ENCODE measurements at regions not wholly inside any gene's neighbourhood (a gene's known extent, or its start where the extent isn't known, plus 50 kb on each side); places are given as distances from the start of the nearest gene placed in this dataset.

DNA sequence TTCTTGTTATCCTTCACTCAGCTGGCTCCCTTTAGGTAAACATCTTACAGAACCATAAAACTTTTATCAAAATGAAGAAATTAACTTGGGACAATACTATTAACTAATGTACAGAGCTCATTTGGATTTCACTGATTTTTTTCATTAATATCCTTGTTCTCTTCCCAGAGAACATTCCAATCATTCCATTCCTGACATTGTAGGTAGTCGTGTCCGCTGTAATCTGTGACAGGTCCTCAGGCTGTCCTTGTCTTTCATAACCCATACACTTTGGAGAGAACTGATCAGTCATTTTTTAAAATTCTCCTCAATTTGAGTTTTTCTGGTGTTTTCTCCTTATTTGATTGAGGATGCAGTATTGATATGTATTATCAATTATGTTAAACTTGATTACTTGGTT, 916.8 kb downstream of the GALC start:
- no peak overlapping the region for H3K27ac ChIP-seq (replicated peaks in 1 of 4)
- no peak overlapping the region for H3K4me3 ChIP-seq
- WGBS = 70% methylated on average over 2 of the region's 2 CpGs
- H3K36me3 ChIP-seq = no peaks in the 10 kb centered on the region
- no peaks in the 10 kb centered on the region for H3K9me3 ChIP-seq
- no peak for DNase-seq (ENCODE audit: extremely low spot score)
- H3K4me1 ChIP-seq = no peaks in the 10 kb centered on the region
- TF ChIP-seq, protein P1, sequence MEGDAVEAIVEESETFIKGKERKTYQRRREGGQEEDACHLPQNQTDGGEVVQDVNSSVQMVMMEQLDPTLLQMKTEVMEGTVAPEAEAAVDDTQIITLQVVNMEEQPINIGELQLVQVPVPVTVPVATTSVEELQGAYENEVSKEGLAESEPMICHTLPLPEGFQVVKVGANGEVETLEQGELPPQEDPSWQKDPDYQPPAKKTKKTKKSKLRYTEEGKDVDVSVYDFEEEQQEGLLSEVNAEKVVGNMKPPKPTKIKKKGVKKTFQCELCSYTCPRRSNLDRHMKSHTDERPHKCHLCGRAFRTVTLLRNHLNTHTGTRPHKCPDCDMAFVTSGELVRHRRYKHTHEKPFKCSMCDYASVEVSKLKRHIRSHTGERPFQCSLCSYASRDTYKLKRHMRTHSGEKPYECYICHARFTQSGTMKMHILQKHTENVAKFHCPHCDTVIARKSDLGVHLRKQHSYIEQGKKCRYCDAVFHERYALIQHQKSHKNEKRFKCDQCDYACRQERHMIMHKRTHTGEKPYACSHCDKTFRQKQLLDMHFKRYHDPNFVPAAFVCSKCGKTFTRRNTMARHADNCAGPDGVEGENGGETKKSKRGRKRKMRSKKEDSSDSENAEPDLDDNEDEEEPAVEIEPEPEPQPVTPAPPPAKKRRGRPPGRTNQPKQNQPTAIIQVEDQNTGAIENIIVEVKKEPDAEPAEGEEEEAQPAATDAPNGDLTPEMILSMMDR (IDR thresholded peaks at IDR 0.05) = no peak
- no peaks in the 10 kb centered on the region for H3K27me3 ChIP-seq
- intact Hi-C loops (cut with DNase I) = no loop called here

DNA sequence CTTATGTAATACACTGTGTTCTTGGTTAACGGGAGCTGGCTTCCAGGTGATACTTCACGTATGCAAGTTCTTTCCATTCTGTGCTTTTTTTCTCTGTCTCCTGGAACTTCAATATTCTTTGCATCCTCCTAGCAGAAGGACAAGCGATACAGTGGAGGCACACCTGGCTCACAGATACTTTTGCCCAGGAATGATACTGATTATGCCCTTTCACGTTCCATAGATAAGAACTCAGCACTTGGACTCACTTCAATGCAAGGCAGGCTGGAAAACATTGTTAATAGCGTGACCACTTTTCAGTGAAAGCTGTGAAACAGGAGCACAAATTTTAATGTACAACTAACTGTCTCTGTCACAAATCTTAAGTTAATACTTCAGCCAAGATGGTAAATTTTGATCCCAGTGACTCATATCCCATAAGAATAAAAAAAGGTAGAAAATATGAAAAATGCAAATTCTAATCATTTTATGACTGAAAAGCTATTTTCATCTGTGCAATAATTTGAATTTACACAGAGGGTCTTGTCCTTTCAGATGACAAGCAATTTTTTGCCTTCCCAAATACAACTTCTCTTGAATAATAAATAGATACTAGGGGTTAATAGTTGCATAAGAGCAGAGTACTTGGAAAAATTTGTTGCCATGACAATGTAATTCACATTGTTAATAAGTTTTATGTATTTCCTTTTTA, 919.0 kb downstream of the GALC start:
- no peak overlapping the region for H3K27ac ChIP-seq (replicated peaks in 1 of 4)
- no peak overlapping the region for H3K4me3 ChIP-seq
- H3K4me1 ChIP-seq = no peaks in the 10 kb centered on the region
- H3K36me3 ChIP-seq = no peaks in the 10 kb centered on the region
- no peaks in the 10 kb centered on the region for H3K27me3 ChIP-seq
- WGBS = 84% methylated on average over 5 of the region's 5 CpGs
- H3K9me3 ChIP-seq = no peaks in the 10 kb centered on the region
- DNase-seq (ENCODE audit: extremely low spot score) = no peak
- TF ChIP-seq, protein P1 (IDR thresholded peaks at IDR 0.05) = no peak
- TF ChIP-seq POLR2AphosphoS5 (IDR thresholded peaks at IDR 0.05) = no peak
- no peak for TF ChIP-seq POLR2A (IDR thresholded peaks at IDR 0.05; ENCODE audit: low read depth)
- no peak for TF ChIP-seq EP300 (IDR thresholded peaks at IDR 0.05)
- intact Hi-C loops (cut with DNase I) = no loop called here

DNA sequence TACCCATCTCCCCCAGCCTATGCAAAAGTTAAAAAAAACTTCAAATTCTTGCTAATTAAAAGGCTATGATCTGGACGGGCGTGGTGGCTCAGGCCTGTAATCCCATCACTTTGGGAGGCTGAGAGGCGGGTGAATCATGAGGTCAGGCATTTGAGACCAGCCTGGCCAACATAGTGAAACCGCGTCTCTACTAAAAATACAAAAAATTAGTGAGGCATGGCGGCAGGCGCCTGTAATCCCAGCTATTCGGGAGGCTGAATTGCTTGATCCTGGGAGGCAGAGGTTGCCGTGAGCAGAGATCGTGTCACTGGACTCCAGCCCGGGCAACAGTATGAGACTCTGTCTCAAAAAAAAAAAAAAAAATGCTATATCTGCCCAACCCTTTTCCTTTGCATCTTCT, 925.4 kb downstream of the GALC start:
- H3K4me1 ChIP-seq = no peaks in the 10 kb centered on the region
- no peaks in the 10 kb centered on the region for H3K36me3 ChIP-seq
- no peaks in the 10 kb centered on the region for H3K27me3 ChIP-seq
- TF ChIP-seq POLR2AphosphoS5 (IDR thresholded peaks at IDR 0.05) (no peak), POLR2A (IDR thresholded peaks at IDR 0.05; ENCODE audit: low read depth) (no peak), EP300 (IDR thresholded peaks at IDR 0.05) (no peak)
- TF ChIP-seq, protein P1 (IDR thresholded peaks at IDR 0.05) = no peak
- H3K4me3 ChIP-seq = no peak overlapping the region
- 91% methylated on average over 11 of the region's 11 CpGs for WGBS
- intact Hi-C loops (cut with DNase I) = no loop called here
- no peaks in the 10 kb centered on the region for H3K9me3 ChIP-seq
- DNase-seq (ENCODE audit: extremely low spot score) = no peak
- H3K27ac ChIP-seq (replicated peaks in 1 of 4) = no peak overlapping the region

DNA sequence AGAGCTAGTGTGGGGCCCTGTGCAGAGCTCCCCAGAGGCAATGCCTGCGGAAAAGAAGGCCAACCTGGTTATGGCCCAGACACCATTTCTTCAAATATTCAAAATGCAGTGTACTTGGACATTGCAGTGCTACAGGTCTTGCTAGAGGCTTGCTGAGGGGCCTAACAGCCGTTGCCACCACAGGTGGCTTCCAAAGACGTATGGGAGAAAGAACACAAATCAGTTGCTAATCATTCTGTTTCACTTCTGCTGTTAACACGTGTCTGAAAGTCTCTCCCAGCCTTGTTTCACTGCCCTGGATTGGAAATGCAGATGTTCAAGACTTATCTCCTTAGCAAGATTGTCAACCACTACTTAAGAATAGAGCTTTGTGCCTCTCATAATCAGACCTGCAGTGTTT, 925.9 kb downstream of the GALC start:
- Histone ChIP-seq H3K27ac (replicated peaks in 1 of 4) (no peak overlapping the region), H3K36me3 (no peaks in the 10 kb centered on the region), H3K27me3 (no peaks in the 10 kb centered on the region), H3K4me3 (no peak overlapping the region), H3K4me1 (no peaks in the 10 kb centered on the region), H3K9me3 (no peaks in the 10 kb centered on the region)
- intact Hi-C loops (cut with DNase I) = no loop called here
- whole genome bisulfite sequencing = 75% methylated on average over 4 of the region's 4 CpGs
- no peak for DNase-seq (ENCODE audit: extremely low spot score)
- TF ChIP-seq POLR2AphosphoS5 (IDR thresholded peaks at IDR 0.05) = no peak
- TF ChIP-seq POLR2A (IDR thresholded peaks at IDR 0.05; ENCODE audit: low read depth) = no peak
- TF ChIP-seq EP300 (IDR thresholded peaks at IDR 0.05) = no peak
- TF ChIP-seq, protein P1 (IDR thresholded peaks at IDR 0.05) = no peak

DNA sequence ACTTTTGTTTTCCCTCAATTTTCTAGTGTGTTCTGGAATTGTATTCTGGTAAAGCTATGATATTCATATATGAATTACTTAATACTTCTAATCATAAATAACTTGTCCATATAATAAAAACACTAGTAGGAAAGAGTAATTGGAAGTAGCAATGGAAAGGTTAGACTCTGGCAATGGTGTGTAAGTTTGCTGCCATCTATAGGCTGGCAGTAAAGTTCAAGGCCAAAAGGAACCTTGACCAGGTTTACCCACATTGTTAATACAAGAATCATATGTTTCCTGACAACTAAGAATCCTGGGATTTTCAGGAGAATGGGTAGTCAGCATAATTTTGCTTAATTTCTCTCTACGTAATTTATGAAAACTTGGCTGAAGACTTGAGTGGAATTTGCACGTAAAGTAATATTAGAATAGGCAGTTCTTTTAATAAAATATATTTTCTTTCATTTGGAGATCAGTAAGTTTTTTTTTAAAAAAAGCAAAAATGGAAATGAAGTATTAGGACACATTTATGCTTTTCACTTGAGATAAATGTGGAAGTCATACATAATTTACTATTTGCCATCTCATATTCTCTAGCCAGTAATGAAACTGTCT, 926.7 kb downstream of the GALC start:
- Histone ChIP-seq H3K27ac (replicated peaks in 1 of 4) (no peak overlapping the region), H3K27me3 (no peaks in the 10 kb centered on the region), H3K36me3 (no peaks in the 10 kb centered on the region), H3K4me3 (no peak overlapping the region), H3K4me1 (no peaks in the 10 kb centered on the region), H3K9me3 (no peaks in the 10 kb centered on the region)
- WGBS = 91% methylated on average over 2 of the region's 2 CpGs
- DNase-seq (ENCODE audit: extremely low spot score) = no peak
- intact Hi-C loops (cut with DNase I) = no loop called here
- TF ChIP-seq, protein P1 (IDR thresholded peaks at IDR 0.05) = no peak
- TF ChIP-seq EP300 (IDR thresholded peaks at IDR 0.05) (no peak), POLR2AphosphoS5 (IDR thresholded peaks at IDR 0.05) (no peak), POLR2A (IDR thresholded peaks at IDR 0.05; ENCODE audit: low read depth) (no peak)
